Fibroblast of skin of abdomen (primary cell): ENCODE measurements at regions not wholly inside any gene's neighbourhood (a gene's known extent, or its start where the extent isn't known, plus 50 kb on each side); places are given as distances from the start of the nearest gene placed in this dataset.
"Not testable (repeated sequence)": the region's sequence is repeated elsewhere in the genome, so short reads cannot be mapped to it uniquely, and the experiment has no call there.

ENCODE experiments used
- DNase-seq: peaks from one replicate; pipeline ENCODE4 v3.0.0-alpha.2; 2013

- no peak for DNase-seq
These were observed 760.0 kb upstream of the PRMT6 start for GRCh38 chr1:106296431-106296830.

- DNase-seq, result no peak
These were observed 752.4 kb upstream of the PRMT6 start for GRCh38 chr1:106304106-106304505.

- DNase-seq, result no peak
These were observed 736.9 kb upstream of the PRMT6 start for GRCh38 chr1:106319612-106320011.

- no peak for DNase-seq
These were observed 730.9 kb upstream of the PRMT6 start for GRCh38 chr1:106325600-106325999.

- DNase-seq, result peak; percentile 2
These were observed 712.0 kb upstream of the PRMT6 start for GRCh38 chr1:106344494-106344893.

GRCh38 chr1:106360252-106360651 is 696.2 kb upstream of the PRMT6 start:
- peak; percentile 1 for DNase-seq

- no peak for DNase-seq
These were observed 689.7 kb upstream of the PRMT6 start for GRCh38 chr1:106366627-106367319.

GRCh38 chr1:106378261-106378660 is 678.2 kb upstream of the PRMT6 start:
- DNase-seq, result no peak

GRCh38 chr1:106380772-106381171 is 675.7 kb upstream of the PRMT6 start:
- DNase-seq, result no peak

GRCh38 chr1:106389160-106389559 is 667.3 kb upstream of the PRMT6 start:
- DNase-seq, result not testable (repeated sequence)

- DNase-seq, result no peak
These were observed 663.4 kb upstream of the PRMT6 start for GRCh38 chr1:106393046-106393445.

- DNase-seq, result no peak
These were observed 660.5 kb upstream of the PRMT6 start for GRCh38 chr1:106396020-106396419.

- no peak for DNase-seq
These were observed 658.1 kb upstream of the PRMT6 start for GRCh38 chr1:106398391-106398790.

- DNase-seq, result no peak
These were observed 650.4 kb upstream of the PRMT6 start for GRCh38 chr1:106406114-106406513.

GRCh38 chr1:106412321-106412720 is 644.2 kb upstream of the PRMT6 start:
- not testable (repeated sequence) for DNase-seq

- DNase-seq, result no peak
These were observed 621.2 kb upstream of the PRMT6 start for GRCh38 chr1:106435269-106435668.

- DNase-seq, result no peak
These were observed 617.0 kb upstream of the PRMT6 start for GRCh38 chr1:106439475-106439874.

- no peak for DNase-seq
These were observed 609.0 kb upstream of the PRMT6 start for GRCh38 chr1:106447466-106447865.

- DNase-seq, result no peak
These were observed 599.6 kb upstream of the PRMT6 start for GRCh38 chr1:106456832-106457231.

GRCh38 chr1:106457368-106457767 is 599.1 kb upstream of the PRMT6 start:
- DNase-seq, result no peak

GRCh38 chr1:106458866-106459265 is 597.6 kb upstream of the PRMT6 start:
- no peak for DNase-seq

GRCh38 chr1:106459418-106459817 is 597.1 kb upstream of the PRMT6 start:
- DNase-seq, result no peak

- peak; percentile 14 for DNase-seq
These were observed 590.8 kb upstream of the PRMT6 start for GRCh38 chr1:106465666-106466065.

- DNase-seq, result no peak
These were observed 575.8 kb upstream of the PRMT6 start for GRCh38 chr1:106480629-106481028.

GRCh38 chr1:106492880-106493279 is 563.6 kb upstream of the PRMT6 start:
- no peak for DNase-seq
